Calu3 (cell line): ENCODE measurements at regions not wholly inside any gene's neighbourhood (a gene's known extent, or its start where the extent isn't known, plus 50 kb on each side); places are given as distances from the start of the nearest gene placed in this dataset.

Source experiments
- BruUV-seq: library from RNA; stranded (reverse); fragments of 400-500 nt; replicated peaks from 2 replicates; lab custom pipeline; 2021; lab: Mats Ljungman, UMichigan
- CTCF ChIA-PET: fragments of 300-600 bp; sonication (Branson Sonifier 250); formaldehyde crosslinking; loops from one replicate; lab custom pipeline; 2022; ENCODE audit warnings: antibody characterized with exemption; lab: Charles Lee
- DNase-seq: peaks from one replicate; pipeline ENCODE4 v3.0.0; 2022
- H3K27ac Mint-ChIP-seq: one replicate; pipeline ENCODE4 v1.8.0; 2022; ENCODE audit warnings: mixed read lengths; ENCODE audit not compliant: unreplicated experiment
- H3K27me3 Mint-ChIP-seq: one replicate; pipeline ENCODE4 v1.8.0; 2022; ENCODE audit warnings: mixed read lengths; ENCODE audit not compliant: unreplicated experiment
- H3K36me3 Mint-ChIP-seq: one replicate; pipeline ENCODE4 v1.8.0; 2022; ENCODE audit warnings: mild to moderate bottlenecking, moderate library complexity, mixed read lengths; ENCODE audit not compliant: insufficient read depth, unreplicated experiment
- H3K4me1 Mint-ChIP-seq: one replicate; pipeline ENCODE4 v1.8.0; 2022; ENCODE audit warnings: mild to moderate bottlenecking, low read depth, mixed read lengths; ENCODE audit not compliant: unreplicated experiment
- H3K4me3 Mint-ChIP-seq: one replicate; pipeline ENCODE4 v1.8.0; 2022; ENCODE audit warnings: mild to moderate bottlenecking, low read depth, moderate library complexity, mixed read lengths; ENCODE audit not compliant: unreplicated experiment
- H3K9me3 Mint-ChIP-seq: one replicate; pipeline ENCODE4 v1.8.0; 2022; ENCODE audit warnings: low read depth, mixed read lengths; ENCODE audit not compliant: unreplicated experiment
- intact Hi-C: fragments of 100-400 bp; cut with micrococcal nuclease; formaldehyde crosslinking; loops from one replicate; pipeline ENCODE4 v1.10.0; 2022; ENCODE audit not compliant: unreplicated experiment
- TF ChIP-seq, protein P1 (sequence below): fragments of 200-600 bp; IDR thresholded peaks from one replicate; pipeline ENCODE4 v1.8.0; 2022; ENCODE audit warnings: antibody characterized with exemption; ENCODE audit not compliant: unreplicated experiment

GRCh38 chr15:67006083-67007065 is 59.0 kb upstream of the SMAD3 start:
- no peak overlapping the region for H3K4me3 Mint-ChIP-seq
- H3K4me1 Mint-ChIP-seq = peaks cover 10% of the 10 kb centered on the region
- no peak overlapping the region for H3K27ac Mint-ChIP-seq
- H3K36me3 Mint-ChIP-seq = no peaks in the 10 kb centered on the region
- H3K9me3 Mint-ChIP-seq = no peaks in the 10 kb centered on the region
- no TSS peak for BruUV-seq
- intact Hi-C loops = no loop called here
- peaks cover 10% of the 10 kb centered on the region for H3K27me3 Mint-ChIP-seq
- DNase-seq = no peak
- TF ChIP-seq, protein P1, sequence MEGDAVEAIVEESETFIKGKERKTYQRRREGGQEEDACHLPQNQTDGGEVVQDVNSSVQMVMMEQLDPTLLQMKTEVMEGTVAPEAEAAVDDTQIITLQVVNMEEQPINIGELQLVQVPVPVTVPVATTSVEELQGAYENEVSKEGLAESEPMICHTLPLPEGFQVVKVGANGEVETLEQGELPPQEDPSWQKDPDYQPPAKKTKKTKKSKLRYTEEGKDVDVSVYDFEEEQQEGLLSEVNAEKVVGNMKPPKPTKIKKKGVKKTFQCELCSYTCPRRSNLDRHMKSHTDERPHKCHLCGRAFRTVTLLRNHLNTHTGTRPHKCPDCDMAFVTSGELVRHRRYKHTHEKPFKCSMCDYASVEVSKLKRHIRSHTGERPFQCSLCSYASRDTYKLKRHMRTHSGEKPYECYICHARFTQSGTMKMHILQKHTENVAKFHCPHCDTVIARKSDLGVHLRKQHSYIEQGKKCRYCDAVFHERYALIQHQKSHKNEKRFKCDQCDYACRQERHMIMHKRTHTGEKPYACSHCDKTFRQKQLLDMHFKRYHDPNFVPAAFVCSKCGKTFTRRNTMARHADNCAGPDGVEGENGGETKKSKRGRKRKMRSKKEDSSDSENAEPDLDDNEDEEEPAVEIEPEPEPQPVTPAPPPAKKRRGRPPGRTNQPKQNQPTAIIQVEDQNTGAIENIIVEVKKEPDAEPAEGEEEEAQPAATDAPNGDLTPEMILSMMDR = no peak
- CTCF ChIA-PET = no interaction called here

DNA sequence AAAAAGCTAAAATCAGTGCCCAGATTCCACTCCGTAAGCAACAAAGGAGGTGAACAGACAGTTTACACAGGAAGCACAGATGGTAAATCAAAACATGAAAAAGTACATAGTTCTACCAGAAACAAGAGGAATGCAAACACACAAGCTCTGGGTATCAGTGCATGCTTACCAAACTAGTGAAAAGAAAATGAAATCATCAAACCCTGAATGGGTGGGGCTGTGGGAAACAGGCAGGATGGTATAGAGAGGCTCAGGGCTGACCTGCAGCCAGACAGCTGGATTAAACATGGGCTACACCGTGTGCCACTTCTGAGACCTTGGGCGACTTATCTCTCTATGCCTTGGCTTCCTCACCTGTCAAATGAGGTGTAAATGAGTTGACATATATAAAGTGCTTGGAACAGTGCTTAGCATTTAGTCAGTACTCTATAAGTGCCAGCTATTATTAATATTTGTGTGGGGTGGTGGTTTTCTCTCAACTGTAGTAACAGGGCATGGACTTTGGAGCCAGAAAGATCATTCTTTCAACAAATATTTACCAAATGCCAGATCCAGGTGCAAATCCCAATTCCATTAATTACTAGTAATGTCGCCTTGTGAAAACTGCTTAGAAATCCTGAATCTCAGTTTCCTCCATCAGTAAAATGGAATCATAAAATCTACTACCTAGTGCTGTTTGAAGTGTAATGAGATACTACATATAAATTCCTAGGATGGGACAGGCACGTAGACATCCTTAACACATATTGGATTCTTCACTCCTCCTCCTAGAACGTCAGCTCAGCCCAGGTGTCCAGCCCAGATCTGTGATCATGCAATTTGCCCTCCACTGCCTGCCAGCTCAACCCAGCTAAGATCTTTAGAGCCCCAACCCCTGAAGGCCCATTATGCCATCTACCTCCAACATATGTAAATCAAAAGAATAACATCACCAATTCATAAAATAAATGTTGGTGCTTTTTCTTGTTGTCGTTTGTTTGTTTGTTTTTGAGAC is 55.5 kb upstream of the SMAD3 start:
- Mint-ChIP-seq H3K27ac (no peak overlapping the region), H3K9me3 (no peaks in the 10 kb centered on the region), H3K4me1 (peaks cover 10% of the 10 kb centered on the region), H3K4me3 (no peak overlapping the region), H3K27me3 (peaks cover 10% of the 10 kb centered on the region), H3K36me3 (no peaks in the 10 kb centered on the region)
- TF ChIP-seq, protein P1 = no peak
- CTCF ChIA-PET = no interaction called here
- intact Hi-C loops = no loop called here
- DNase-seq = no peak
- no TSS peak for BruUV-seq

- no peak overlapping the region for H3K27ac Mint-ChIP-seq
- no peaks in the 10 kb centered on the region for H3K36me3 Mint-ChIP-seq
- TF ChIP-seq, protein P1 = no peak
- intact Hi-C loops = no loop called here
- CTCF ChIA-PET = interaction anchor here (0.5 kb wide), 1 partner anchor 295 kb away, joined by 3 read pairs; no protein-coding TSS in a partner anchor
- H3K4me1 Mint-ChIP-seq = peaks cover 10% of the 10 kb centered on the region
- BruUV-seq = no TSS peak
- no peaks in the 10 kb centered on the region for H3K9me3 Mint-ChIP-seq
- no peak overlapping the region for H3K4me3 Mint-ChIP-seq
- peaks cover 10% of the 10 kb centered on the region for H3K27me3 Mint-ChIP-seq
- DNase-seq = no peak
Observed at GRCh38 chr15:67010898-67011616, 54.3 kb upstream of the SMAD3 start.

- Mint-ChIP-seq H3K27ac (no peak overlapping the region), H3K27me3 (peaks cover 4% of the 10 kb centered on the region), H3K36me3 (no peaks in the 10 kb centered on the region), H3K4me1 (peaks cover 10% of the 10 kb centered on the region), H3K9me3 (no peaks in the 10 kb centered on the region), H3K4me3 (no peak overlapping the region)
- intact Hi-C loops = no loop called here
- TF ChIP-seq, protein P1 = no peak
- no peak for DNase-seq
- BruUV-seq = no TSS peak
- CTCF ChIA-PET = no interaction called here
Observed at GRCh38 chr15:67011617-67012005, 53.8 kb upstream of the SMAD3 start.
